ENCODE measurements at regions not wholly inside any gene's neighbourhood (a gene's known extent, or its start where the extent isn't known, plus 50 kb on each side); places are given as distances from the start of the nearest gene placed in this dataset.

DNA sequence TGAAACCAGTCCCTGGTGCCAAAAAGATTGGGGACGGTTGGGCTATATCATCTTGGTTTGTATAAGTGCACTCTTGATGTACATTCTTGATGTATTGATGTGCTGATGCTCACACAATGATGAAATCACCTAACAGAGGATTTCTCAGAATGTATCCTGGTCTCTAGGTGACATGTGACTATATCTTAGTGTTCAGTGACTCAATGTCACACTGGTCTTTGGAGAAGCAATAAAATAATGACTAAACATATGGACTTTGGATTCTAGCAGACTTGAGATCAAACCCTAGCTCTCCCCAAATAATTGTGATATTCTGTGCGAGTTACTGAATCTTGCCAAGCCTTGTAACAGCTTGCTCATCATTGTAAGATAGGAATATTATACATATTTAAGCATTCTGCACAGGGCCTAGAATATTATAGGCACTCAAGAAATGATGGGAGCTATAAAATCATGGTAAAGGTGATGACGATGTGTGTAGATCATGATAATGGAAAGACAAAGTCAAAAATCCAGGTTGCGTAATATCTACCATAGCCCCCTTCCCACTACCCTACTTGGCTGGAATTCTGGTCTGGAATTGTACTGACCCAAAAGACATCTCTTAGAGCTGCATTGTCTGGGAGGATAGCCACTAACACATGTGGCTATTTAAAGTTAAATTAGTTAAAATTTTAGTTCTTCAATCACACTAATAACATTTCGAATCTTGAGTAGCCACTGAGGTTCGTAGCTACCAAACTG is 117.6 kb upstream of the PWP1 start:
- intact Hi-C loops (cut with DNase I; ENCODE audit: low total_unique reads): no loop called here
- no peak for DNase-seq
- Histone ChIP-seq H3K27ac (no peak overlapping the region), H3K9me3 (no peaks in the 10 kb centered on the region), H3K4me1 (no peaks in the 10 kb centered on the region), H3K36me3 (ENCODE audit: low read depth, missing control alignments) (no peaks in the 10 kb centered on the region), H3K27me3 (no peaks in the 10 kb centered on the region), H3K4me3 (no peak overlapping the region)
- WGBS, 2 donors: 93 to 94% methylated on average over 6 of the region's 6 CpGs
- TF ChIP-seq, protein P1, sequence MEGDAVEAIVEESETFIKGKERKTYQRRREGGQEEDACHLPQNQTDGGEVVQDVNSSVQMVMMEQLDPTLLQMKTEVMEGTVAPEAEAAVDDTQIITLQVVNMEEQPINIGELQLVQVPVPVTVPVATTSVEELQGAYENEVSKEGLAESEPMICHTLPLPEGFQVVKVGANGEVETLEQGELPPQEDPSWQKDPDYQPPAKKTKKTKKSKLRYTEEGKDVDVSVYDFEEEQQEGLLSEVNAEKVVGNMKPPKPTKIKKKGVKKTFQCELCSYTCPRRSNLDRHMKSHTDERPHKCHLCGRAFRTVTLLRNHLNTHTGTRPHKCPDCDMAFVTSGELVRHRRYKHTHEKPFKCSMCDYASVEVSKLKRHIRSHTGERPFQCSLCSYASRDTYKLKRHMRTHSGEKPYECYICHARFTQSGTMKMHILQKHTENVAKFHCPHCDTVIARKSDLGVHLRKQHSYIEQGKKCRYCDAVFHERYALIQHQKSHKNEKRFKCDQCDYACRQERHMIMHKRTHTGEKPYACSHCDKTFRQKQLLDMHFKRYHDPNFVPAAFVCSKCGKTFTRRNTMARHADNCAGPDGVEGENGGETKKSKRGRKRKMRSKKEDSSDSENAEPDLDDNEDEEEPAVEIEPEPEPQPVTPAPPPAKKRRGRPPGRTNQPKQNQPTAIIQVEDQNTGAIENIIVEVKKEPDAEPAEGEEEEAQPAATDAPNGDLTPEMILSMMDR (IDR thresholded peaks at IDR 0.05): no peak
- no peak for TF ChIP-seq POLR2A (IDR thresholded peaks at IDR 0.05)

DNA sequence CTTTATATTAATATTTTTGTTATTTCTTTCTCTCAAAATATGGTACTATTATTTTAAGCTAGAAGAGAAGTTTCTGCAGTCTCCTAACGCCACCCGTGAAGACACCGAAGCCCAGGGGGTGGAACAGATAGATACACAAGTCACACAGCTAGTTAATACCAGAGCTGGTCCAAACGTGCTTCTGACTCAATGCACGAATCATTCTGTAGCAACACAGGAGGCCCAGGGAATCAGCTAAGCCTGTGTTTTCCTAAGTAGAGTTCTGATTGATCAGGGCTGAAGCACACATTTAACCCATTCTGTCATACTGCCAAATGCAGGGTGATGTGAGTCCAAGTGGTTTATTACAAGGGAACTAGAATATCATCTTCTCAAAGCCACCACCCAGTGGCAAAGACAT is 116.9 kb upstream of the PWP1 start:
- TF ChIP-seq, protein P1 (IDR thresholded peaks at IDR 0.05): no peak
- TF ChIP-seq POLR2A (IDR thresholded peaks at IDR 0.05): no peak
- no peaks in the 10 kb centered on the region for H3K36me3 ChIP-seq (ENCODE audit: low read depth, missing control alignments)
- H3K4me1 ChIP-seq: no peaks in the 10 kb centered on the region
- H3K27me3 ChIP-seq: no peaks in the 10 kb centered on the region
- H3K9me3 ChIP-seq: no peaks in the 10 kb centered on the region
- intact Hi-C loops (cut with DNase I; ENCODE audit: low total_unique reads): no loop called here
- H3K4me3 ChIP-seq: no peak overlapping the region
- H3K27ac ChIP-seq: no peak overlapping the region
- WGBS, 2 donors: 79 to 86% methylated on average over 5 of the region's 5 CpGs
- DNase-seq: no peak

DNA sequence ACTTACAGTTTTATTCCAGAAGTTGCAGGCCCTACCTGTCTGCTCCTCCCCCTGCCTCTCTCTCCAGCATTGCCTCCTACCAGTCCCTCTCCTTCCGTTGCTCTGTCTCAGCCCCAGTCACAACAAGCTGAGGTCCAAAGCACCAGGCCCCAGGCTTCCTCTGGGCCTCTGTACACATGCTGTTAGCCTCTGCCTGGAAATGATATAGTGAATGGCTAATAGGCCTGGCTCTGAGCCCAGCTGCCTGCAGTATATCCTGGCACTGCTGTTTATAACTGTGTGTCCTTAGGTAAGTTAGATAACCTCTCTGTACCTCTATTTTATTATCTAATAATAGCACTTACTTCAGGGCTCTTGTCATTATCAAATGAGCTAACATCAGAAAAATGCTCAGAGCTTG is 114.9 kb upstream of the PWP1 start:
- Histone ChIP-seq H3K27ac (no peak overlapping the region), H3K4me3 (no peak overlapping the region), H3K36me3 (ENCODE audit: low read depth, missing control alignments) (no peaks in the 10 kb centered on the region), H3K27me3 (no peaks in the 10 kb centered on the region), H3K4me1 (no peaks in the 10 kb centered on the region), H3K9me3 (no peaks in the 10 kb centered on the region)
- WGBS, 2 donors: 62 to 71% methylated on average over 1 of the region's 1 CpG
- intact Hi-C loops (cut with DNase I; ENCODE audit: low total_unique reads): no loop called here
- DNase-seq: no peak
- TF ChIP-seq, protein P1 (IDR thresholded peaks at IDR 0.05): no peak
- no peak for TF ChIP-seq POLR2A (IDR thresholded peaks at IDR 0.05)

DNA sequence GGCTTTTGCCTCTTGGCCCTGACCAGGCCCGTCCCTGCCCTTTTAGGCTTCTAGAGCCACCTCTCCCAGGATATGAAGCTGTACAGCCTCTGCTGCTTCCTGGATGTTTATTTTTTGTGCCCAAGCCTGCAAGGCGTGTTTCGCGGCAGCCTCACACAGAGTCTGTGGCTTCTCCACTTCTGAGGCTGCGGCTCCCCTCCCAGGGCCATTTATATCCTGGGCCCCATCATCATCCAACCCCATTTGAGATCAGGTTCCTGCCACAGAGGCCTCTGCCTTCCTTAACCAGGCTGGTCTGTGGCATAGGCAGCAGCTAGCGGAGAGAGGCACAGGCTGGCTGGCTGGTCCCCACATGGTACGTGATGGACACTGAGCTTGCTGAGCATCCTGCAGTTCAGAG is 114.1 kb upstream of the PWP1 start:
- Histone ChIP-seq H3K9me3 (no peaks in the 10 kb centered on the region), H3K4me1 (no peaks in the 10 kb centered on the region), H3K27me3 (no peaks in the 10 kb centered on the region), H3K4me3 (no peak overlapping the region), H3K27ac (no peak overlapping the region), H3K36me3 (ENCODE audit: low read depth, missing control alignments) (no peaks in the 10 kb centered on the region)
- TF ChIP-seq, protein P1 (IDR thresholded peaks at IDR 0.05): no peak
- no peak for TF ChIP-seq POLR2A (IDR thresholded peaks at IDR 0.05)
- no peak for DNase-seq
- 90 to 99% methylated on average over 7 of the region's 7 CpGs for WGBS, 2 donors
- intact Hi-C loops (cut with DNase I; ENCODE audit: low total_unique reads): no loop called here

DNA sequence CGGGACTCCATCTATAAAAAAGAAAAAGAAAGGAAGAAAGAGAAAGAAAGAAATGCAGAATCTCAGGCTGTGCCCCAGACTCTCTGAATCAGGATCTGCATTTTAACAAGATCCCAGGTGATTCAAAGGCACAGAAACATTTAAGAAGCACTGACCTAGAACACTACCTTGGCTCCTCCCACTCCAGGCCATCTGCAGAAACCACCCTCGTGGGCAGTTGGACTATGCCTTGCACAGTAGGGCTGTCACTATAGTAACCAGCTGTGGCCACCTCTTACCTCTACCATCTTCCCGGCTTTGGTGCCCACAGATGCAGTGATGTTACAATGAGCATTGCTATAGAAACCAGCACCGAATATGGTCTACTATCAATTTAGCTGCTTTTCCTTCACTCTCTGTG is 110.9 kb upstream of the PWP1 start:
- TF ChIP-seq POLR2A (IDR thresholded peaks at IDR 0.05): no peak
- TF ChIP-seq, protein P1 (IDR thresholded peaks at IDR 0.05): no peak
- Histone ChIP-seq H3K4me1 (no peaks in the 10 kb centered on the region), H3K4me3 (no peak overlapping the region), H3K27ac (no peak overlapping the region), H3K36me3 (ENCODE audit: low read depth, missing control alignments) (no peaks in the 10 kb centered on the region), H3K9me3 (no peaks in the 10 kb centered on the region), H3K27me3 (no peaks in the 10 kb centered on the region)
- WGBS, 2 donors: 78 to 80% methylated on average over 4 of the region's 4 CpGs
- no peak for DNase-seq
- intact Hi-C loops (cut with DNase I; ENCODE audit: low total_unique reads): no loop called here

Data from testis (tissue), 2 donors.